Esophagus muscularis mucosa (tissue), 4 donors: ENCODE measurements at regions not wholly inside any gene's neighbourhood (a gene's known extent, or its start where the extent isn't known, plus 50 kb on each side); places are given as distances from the start of the nearest gene placed in this dataset.

Experiments
- DNase-seq: peaks from one replicate; pipeline ENCODE4 v3.0.0-alpha.2; 2017; ENCODE audit errors: extremely low spot score
- H3K27ac ChIP-seq, 4 donors: fragments of 200-600 bp; sonication (generic); replicated peaks in 1 of 4; 1 replicate in 3 of 4; 2 replicates in 1 of 4; pipeline ENCODE4 v1.5.1; 2016 to 2019; ENCODE audit warnings: mild to moderate bottlenecking in 1 of 4
- H3K27me3 ChIP-seq, 4 donors: fragments of 200-600 bp; sonication (generic); one replicate each; pipeline versions ENCODE4 v1.5.1 to v1.6.0; 2016 to 2019
- H3K36me3 ChIP-seq, 4 donors: fragments of 200-600 bp; sonication (generic); one replicate each; pipeline ENCODE4 v1.5.1; 2016 to 2019
- H3K4me1 ChIP-seq, 4 donors: fragments of 200-600 bp; sonication (generic); one replicate each; pipeline ENCODE4 v1.5.1; 2016 to 2019
- H3K4me3 ChIP-seq, 4 donors: fragments of 200-600 bp; sonication (generic); 1 replicate in 2 of 4; 2 replicates in 2 of 4; pipeline ENCODE4 v1.5.1; 2016 to 2019; ENCODE audit warnings: mild to moderate bottlenecking in 4 of 4, moderate library complexity in 1 of 4
- H3K9me3 ChIP-seq, 4 donors: fragments of 200-600 bp; sonication (generic); 1 replicate in 3 of 4; 2 replicates in 1 of 4; pipeline ENCODE4 v1.5.1; 2016 to 2019
- EP300 ChIP-seq: sonication (generic); formaldehyde crosslinking; IDR thresholded peaks from one replicate; pipeline ENCODE4 v1.6.1; 2017; ENCODE audit warnings: antibody characterized with exemption
- POLR2A ChIP-seq: fragments of 450-650 bp; IDR thresholded peaks from one replicate; pipeline ENCODE4 v1.6.1; 2017; ENCODE audit warnings: antibody characterized with exemption, moderate library complexity, mild to moderate bottlenecking, low read depth
- POLR2AphosphoS5 ChIP-seq, 2 donors: sonication (generic); formaldehyde crosslinking; IDR thresholded peaks; one replicate each; pipeline ENCODE4 v1.6.1; 2017; ENCODE audit warnings: antibody characterized with exemption in 2 of 2
- WGBS: methylation state at CpG from one replicate; pipeline ENCODE4 v1.1.5; 2018; 5-methylcytosine and 5-hydroxymethylcytosine counted together
- intact Hi-C: fragments of 100-400 bp; cut with DNase I; formaldehyde crosslinking; loops from one replicate; pipeline ENCODE4 v1.15.1; 2023
- TF ChIP-seq, protein P1 (sequence below), 3 experiments: fragments of 200-600 bp in 2 of 3; fragments of 450-650 bp in 1 of 3; sonication (generic) in 2 of 3; IDR thresholded peaks; one replicate each; pipeline ENCODE4 v1.5.1; 2017 to 2019; ENCODE audit warnings: antibody characterized with exemption in 3 of 3, mild to moderate bottlenecking in 2 of 3, moderate library complexity in 1 of 3

DNA sequence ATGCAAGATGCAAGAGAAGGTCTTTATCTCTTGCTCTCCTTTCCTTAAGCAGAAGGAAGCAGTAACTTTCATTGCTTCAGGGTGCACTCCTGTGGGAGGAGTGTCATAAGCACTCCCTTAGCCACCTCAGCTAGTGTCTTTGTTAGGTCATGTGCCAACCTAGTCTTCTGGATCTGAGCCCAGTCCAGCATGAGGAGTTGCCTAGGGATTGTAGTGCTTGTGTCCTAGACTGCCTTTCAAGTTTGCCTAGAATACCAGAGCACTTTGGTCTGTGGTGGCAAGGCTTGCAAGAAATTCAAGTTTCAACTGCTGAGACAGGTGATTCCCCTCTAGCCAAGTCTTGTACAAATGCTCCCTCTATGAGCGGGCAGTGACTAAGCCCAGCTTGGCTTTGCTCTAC lies 633.6 kb downstream of the ZNF385D start:
- H3K27ac ChIP-seq, result no peak overlapping the region
- no peaks in the 10 kb centered on the region for H3K4me1 ChIP-seq
- TF ChIP-seq EP300, result no peak
- no peak for TF ChIP-seq POLR2A
- TF ChIP-seq, protein P1, sequence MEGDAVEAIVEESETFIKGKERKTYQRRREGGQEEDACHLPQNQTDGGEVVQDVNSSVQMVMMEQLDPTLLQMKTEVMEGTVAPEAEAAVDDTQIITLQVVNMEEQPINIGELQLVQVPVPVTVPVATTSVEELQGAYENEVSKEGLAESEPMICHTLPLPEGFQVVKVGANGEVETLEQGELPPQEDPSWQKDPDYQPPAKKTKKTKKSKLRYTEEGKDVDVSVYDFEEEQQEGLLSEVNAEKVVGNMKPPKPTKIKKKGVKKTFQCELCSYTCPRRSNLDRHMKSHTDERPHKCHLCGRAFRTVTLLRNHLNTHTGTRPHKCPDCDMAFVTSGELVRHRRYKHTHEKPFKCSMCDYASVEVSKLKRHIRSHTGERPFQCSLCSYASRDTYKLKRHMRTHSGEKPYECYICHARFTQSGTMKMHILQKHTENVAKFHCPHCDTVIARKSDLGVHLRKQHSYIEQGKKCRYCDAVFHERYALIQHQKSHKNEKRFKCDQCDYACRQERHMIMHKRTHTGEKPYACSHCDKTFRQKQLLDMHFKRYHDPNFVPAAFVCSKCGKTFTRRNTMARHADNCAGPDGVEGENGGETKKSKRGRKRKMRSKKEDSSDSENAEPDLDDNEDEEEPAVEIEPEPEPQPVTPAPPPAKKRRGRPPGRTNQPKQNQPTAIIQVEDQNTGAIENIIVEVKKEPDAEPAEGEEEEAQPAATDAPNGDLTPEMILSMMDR (IDR thresholded peaks at IDR 0.05), result no peak
- no peak for TF ChIP-seq POLR2AphosphoS5 (IDR thresholded peaks at IDR 0.05)
- 100% methylated on average over 1 of the region's 1 CpG for WGBS
- no peak for DNase-seq
- H3K9me3 ChIP-seq, result no peaks in the 10 kb centered on the region
- intact Hi-C loops, result no loop called here
- H3K27me3 ChIP-seq, result no peaks in the 10 kb centered on the region
- H3K36me3 ChIP-seq, result no peaks in the 10 kb centered on the region
- no peak overlapping the region for H3K4me3 ChIP-seq

DNA sequence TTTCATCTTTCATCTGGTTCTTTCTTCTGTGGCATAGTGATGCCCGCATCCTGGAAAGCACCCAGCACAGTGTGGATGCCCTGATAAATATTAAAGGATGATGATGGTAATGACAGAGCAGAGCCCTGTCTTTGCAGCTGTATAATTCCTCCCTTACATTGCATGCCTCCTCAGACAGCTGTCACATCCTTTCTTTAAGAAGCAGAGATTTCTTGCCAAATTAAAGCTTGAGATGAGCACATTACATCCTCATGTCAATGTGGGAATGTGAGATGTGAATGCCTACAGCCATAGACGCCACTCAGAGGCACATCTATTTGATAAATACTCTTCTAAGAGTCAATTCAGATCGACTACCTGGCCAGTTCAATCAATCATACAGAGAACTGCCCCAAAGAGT lies 642.0 kb downstream of the ZNF385D start:
- Histone ChIP-seq H3K4me3 (no peak overlapping the region), H3K4me1 (no peaks in the 10 kb centered on the region), H3K27ac (no peak overlapping the region), H3K9me3 (no peaks in the 10 kb centered on the region), H3K36me3 (no peaks in the 10 kb centered on the region), H3K27me3 (no peaks in the 10 kb centered on the region)
- intact Hi-C loops, result no loop called here
- 56% methylated on average over 3 of the region's 3 CpGs for WGBS
- DNase-seq, result no peak
- TF ChIP-seq POLR2A, result no peak
- TF ChIP-seq EP300, result no peak
- no peak for TF ChIP-seq POLR2AphosphoS5 (IDR thresholded peaks at IDR 0.05)
- TF ChIP-seq, protein P1 (IDR thresholded peaks at IDR 0.05), result no peak

DNA sequence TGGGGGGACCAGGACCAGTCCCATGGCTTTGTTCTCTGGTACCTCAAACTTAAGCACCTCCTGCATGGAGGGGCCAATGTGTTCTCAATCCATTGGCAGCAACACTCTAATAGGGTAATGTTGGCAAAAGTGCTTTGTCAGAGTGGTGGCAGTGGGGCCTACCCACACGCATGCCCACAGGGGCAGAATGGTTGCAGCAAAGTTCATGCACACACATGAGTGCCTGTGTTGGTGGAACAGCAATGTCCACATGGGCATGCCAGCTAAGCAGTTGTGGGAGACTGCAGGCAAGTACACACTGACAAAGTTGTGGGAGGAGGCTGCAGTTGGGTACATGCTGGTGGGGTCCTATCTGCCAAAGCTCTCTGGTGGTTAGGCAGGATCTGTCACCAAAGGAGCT lies 645.2 kb downstream of the ZNF385D start:
- DNase-seq, result no peak

DNA sequence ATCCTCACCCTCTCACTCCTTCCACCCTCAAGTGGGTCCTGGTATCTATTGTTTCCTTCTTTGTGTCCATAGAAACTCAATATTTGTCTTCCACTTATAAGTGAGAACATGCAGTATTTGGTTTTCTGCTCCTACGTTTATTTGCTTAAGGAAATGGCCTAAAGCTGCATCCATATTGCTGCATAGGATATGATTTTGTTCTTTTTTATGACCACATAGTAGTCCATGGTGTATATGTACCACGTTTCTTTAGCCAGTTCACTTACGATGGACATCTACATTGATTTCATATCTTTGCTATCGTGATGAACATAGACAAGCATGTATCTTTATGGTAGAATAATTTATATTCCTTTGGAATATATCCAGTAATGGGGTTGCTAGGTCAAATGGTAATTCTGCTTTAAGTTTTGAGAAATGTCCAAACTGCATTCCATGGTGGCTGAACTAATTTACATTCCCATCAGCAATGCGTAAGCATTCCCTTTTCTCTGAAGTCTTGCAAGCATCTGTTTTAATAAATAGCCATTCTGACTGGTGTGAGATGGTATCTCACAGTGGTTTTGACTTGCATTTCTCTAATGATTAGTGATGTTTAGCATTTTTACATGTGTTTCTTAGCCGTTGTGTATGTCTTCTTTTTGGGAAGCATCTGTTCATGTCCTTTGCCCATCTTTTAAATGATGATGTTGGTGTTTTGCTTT lies 650.2 kb downstream of the ZNF385D start:
- Histone ChIP-seq H3K36me3 (no peaks in the 10 kb centered on the region), H3K27me3 (no peaks in the 10 kb centered on the region), H3K4me3 (no peak overlapping the region), H3K27ac (no peak overlapping the region), H3K9me3 (peaks cover 0 to 9% (median 7%) of the 10 kb centered on the region in 4 donors), H3K4me1 (no peaks in the 10 kb centered on the region)
- 91% methylated on average over 6 of the region's 6 CpGs for WGBS
- DNase-seq, result no peak
- TF ChIP-seq POLR2A (no peak), EP300 (no peak), POLR2AphosphoS5 (IDR thresholded peaks at IDR 0.05) (no peak)
- TF ChIP-seq, protein P1 (IDR thresholded peaks at IDR 0.05), result no peak
- intact Hi-C loops, result no loop called here

More for the DNA sequence above, 645.2 kb downstream of the ZNF385D start:
- intact Hi-C loops, result no loop called here
- Histone ChIP-seq H3K4me1 (no peaks in the 10 kb centered on the region), H3K27me3 (no peaks in the 10 kb centered on the region), H3K27ac (no peak overlapping the region), H3K9me3 (peaks cover 0 to 9% (median 7%) of the 10 kb centered on the region in 4 donors), H3K4me3 (no peak overlapping the region), H3K36me3 (no peaks in the 10 kb centered on the region)
- TF ChIP-seq, protein P1 (IDR thresholded peaks at IDR 0.05), result no peak
- TF ChIP-seq EP300 (no peak), POLR2AphosphoS5 (IDR thresholded peaks at IDR 0.05) (no peak), POLR2A (no peak)
- 71% methylated on average over 1 of the region's 1 CpG for WGBS

DNA sequence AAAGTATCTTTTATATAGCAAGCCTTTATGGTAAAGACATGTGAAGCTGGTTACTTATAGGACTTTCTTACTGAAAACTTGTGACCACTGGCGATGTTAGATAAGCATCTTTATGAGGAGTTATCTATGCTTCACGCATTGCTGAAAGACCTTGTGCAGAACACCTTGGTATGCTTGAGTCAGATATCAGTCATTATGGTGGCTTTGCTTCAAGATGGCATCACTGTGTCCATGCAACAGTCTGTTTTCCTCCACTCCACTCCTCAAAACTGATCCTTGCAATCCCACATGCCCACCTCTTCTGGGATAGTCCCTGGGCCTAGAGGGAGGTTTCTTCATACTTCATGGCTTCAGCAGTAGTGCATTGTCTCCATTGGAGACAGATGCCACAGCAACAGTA lies 656.3 kb downstream of the ZNF385D start:
- Histone ChIP-seq H3K36me3 (no peaks in the 10 kb centered on the region), H3K4me3 (no peak overlapping the region), H3K27ac (no peak overlapping the region), H3K4me1 (no peaks in the 10 kb centered on the region), H3K9me3 (no peaks in the 10 kb centered on the region), H3K27me3 (no peaks in the 10 kb centered on the region)
- 94% methylated on average over 2 of the region's 2 CpGs for WGBS
- intact Hi-C loops, result no loop called here
- no peak for TF ChIP-seq EP300
- no peak for TF ChIP-seq POLR2AphosphoS5 (IDR thresholded peaks at IDR 0.05)
- TF ChIP-seq, protein P1 (IDR thresholded peaks at IDR 0.05), result no peak
- TF ChIP-seq POLR2A, result no peak
- no peak for DNase-seq
